HG03354 (cell line): ENCODE measurements at regions not wholly inside any gene's neighbourhood (a gene's known extent, or its start where the extent isn't known, plus 50 kb on each side); places are given as distances from the start of the nearest gene placed in this dataset.

Source experiments
- ATAC-seq: cut with Tn5 transposase; IDR thresholded peaks from one replicate; pipeline ENCODE4 v1.9.1; 2021; ENCODE audit warnings: mild to moderate bottlenecking; ENCODE audit not compliant: unreplicated experiment, poor library complexity, severe bottlenecking

GRCh38 chr20:63090682-63091571 lies 84.2 kb upstream of the BHLHE23 start:
- ATAC-seq, result no peak

GRCh38 chr20:63090052-63090451 lies 83.3 kb upstream of the BHLHE23 start:
- no peak for ATAC-seq

GRCh38 chr20:63089051-63089907 lies 82.5 kb upstream of the BHLHE23 start:
- no peak for ATAC-seq

GRCh38 chr20:63087872-63088680 lies 81.3 kb upstream of the BHLHE23 start:
- ATAC-seq, result no peak

GRCh38 chr20:63087236-63087871 lies 80.6 kb upstream of the BHLHE23 start:
- no peak for ATAC-seq

GRCh38 chr20:63086421-63087235 lies 79.9 kb upstream of the BHLHE23 start:
- ATAC-seq, result no peak

GRCh38 chr20:63085151-63085861 lies 78.5 kb upstream of the BHLHE23 start:
- no peak for ATAC-seq

GRCh38 chr20:63084563-63084927 lies 77.8 kb upstream of the BHLHE23 start:
- no peak for ATAC-seq

- no peak for ATAC-seq
These were observed 77.2 kb upstream of the BHLHE23 start for GRCh38 chr20:63083831-63084562.

- no peak for ATAC-seq
These were observed 76.4 kb upstream of the BHLHE23 start for GRCh38 chr20:63082939-63083735.

- no peak for ATAC-seq
These were observed 75.7 kb upstream of the BHLHE23 start for GRCh38 chr20:63082308-63082938.

- no peak for ATAC-seq
These were observed 75.1 kb upstream of the BHLHE23 start for GRCh38 chr20:63081831-63082230.

GRCh38 chr20:63081351-63081750 lies 74.6 kb upstream of the BHLHE23 start:
- ATAC-seq, result no peak

GRCh38 chr20:63080811-63081210 lies 74.0 kb upstream of the BHLHE23 start:
- ATAC-seq, result no peak

- no peak for ATAC-seq
These were observed 73.6 kb upstream of the BHLHE23 start for GRCh38 chr20:63080411-63080810.

- no peak for ATAC-seq
These were observed 73.2 kb upstream of the BHLHE23 start for GRCh38 chr20:63079971-63080370.
